Nephron progenitor cell (in vitro differentiated cells): ENCODE measurements at regions not wholly inside any gene's neighbourhood (a gene's known extent, or its start where the extent isn't known, plus 50 kb on each side); places are given as distances from the start of the nearest gene placed in this dataset.
"Not testable (repeated sequence)": the region's sequence is repeated elsewhere in the genome, so short reads cannot be mapped to it uniquely, and the experiment has no call there.

Experiments
- DNase-seq: peaks from one replicate; pipeline ENCODE4 v3.0.0; 2021
- H3K27ac Mint-ChIP-seq: 2 replicates; pipeline ENCODE4 v1.8.0; 2021; ENCODE audit warnings: mild to moderate bottlenecking, moderate library complexity, mixed read lengths
- H3K27me3 Mint-ChIP-seq: 2 replicates; pipeline ENCODE4 v1.8.0; 2021; ENCODE audit warnings: mild to moderate bottlenecking, low read depth, mixed read lengths; ENCODE audit not compliant: poor library complexity
- H3K36me3 Mint-ChIP-seq: 2 replicates; pipeline ENCODE4 v1.8.0; 2021; ENCODE audit warnings: low read depth, mixed read lengths
- H3K4me1 Mint-ChIP-seq: 2 replicates; pipeline ENCODE4 v1.8.0; 2021; ENCODE audit warnings: mixed read lengths
- H3K4me3 Mint-ChIP-seq: 2 replicates; pipeline ENCODE4 v1.8.0; 2021; ENCODE audit warnings: mild to moderate bottlenecking, moderate library complexity, mixed read lengths
- H3K9me3 Mint-ChIP-seq: 2 replicates; pipeline ENCODE4 v1.8.0; 2021; ENCODE audit warnings: mild to moderate bottlenecking, moderate library complexity, mixed read lengths

DNA sequence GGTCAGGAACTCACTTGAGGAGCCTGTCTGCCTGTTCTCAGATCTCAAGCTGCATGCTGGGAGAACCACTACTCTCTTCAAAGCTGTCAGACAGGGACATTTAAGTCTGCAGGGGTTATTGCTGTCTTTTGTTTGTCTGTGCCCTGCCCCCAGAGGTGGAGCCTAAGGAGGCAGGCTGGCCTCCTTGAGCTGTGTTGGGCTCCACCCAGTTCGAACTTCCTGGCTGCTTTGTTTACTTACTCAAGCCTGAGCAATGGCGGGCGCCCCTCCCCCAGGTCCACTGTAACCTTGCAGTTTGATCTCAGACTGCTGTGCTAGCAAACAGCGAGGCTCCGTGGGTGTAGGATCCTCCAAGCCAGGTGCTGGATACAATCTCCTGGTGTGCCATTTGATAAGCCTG lies 3491.2 kb upstream of the OR11H1 start:
- not testable (repeated sequence) for H3K4me3 Mint-ChIP-seq, DNase-seq, H3K27ac Mint-ChIP-seq, H3K36me3 Mint-ChIP-seq, H3K27me3 Mint-ChIP-seq, H3K4me1 Mint-ChIP-seq
- H3K9me3 Mint-ChIP-seq, result peaks cover 74% of the 10 kb centered on the region
